Endothelial cell of umbilical vein (primary cell): ENCODE measurements at regions not wholly inside any gene's neighbourhood (a gene's known extent, or its start where the extent isn't known, plus 50 kb on each side); places are given as distances from the start of the nearest gene placed in this dataset.

Experiments used
- BruUV-seq: library from RNA; stranded (reverse); fragments of 400-500 nt; replicated peaks from 2 replicates; lab custom pipeline; 2021; lab: Mats Ljungman, UMichigan
- CTCF ChIA-PET: fragments of 300-600, 350-600 bp; sonication (Branson Sonifier 250); formaldehyde crosslinking; loops from one replicate; lab custom pipeline; 2021; ENCODE audit warnings: antibody characterized with exemption, inconsistent platforms; lab: Charles Lee
- POLR2A ChIA-PET: fragments of 300-600, 350-600 bp; sonication (Branson Sonifier 250); formaldehyde crosslinking; loops from one replicate; lab custom pipeline; 2021; ENCODE audit warnings: antibody characterized with exemption, inconsistent platforms; lab: Charles Lee
- DNase-seq: peaks from one replicate; pipeline ENCODE4 v3.0.0-alpha.2; 2011; ENCODE audit warnings: low read depth, low spot score
- FAIRE-seq: peaks from 2 replicates; lab custom pipeline; 2011; peaks lifted over from hg19 to GRCh38; lab: Jason Lieb, UNC
- H2AFZ ChIP-seq: 2 replicates; pipeline ENCODE4 v1.6.0; 2012; ENCODE audit warnings: low read depth, low read length, control low read depth, inconsistent platforms
- H3K27ac ChIP-seq: 2 replicates; pipeline ENCODE4 v1.5.1; 2011; ENCODE audit warnings: low read depth, mild to moderate bottlenecking, control low read depth, low read length, moderate library complexity; ENCODE audit not compliant: insufficient read depth
- H3K27me3 ChIP-seq, 2 experiments: 2 replicates each; pipeline versions ENCODE4 v1.6.0 to v1.6.1; 2011; ENCODE audit warnings: low read length in 2 of 2, mixed read lengths in 1 of 2; ENCODE audit not compliant: control insufficient read depth in 2 of 2, insufficient read depth in 2 of 2
- H3K36me3 ChIP-seq, 2 experiments: 2 replicates in 1 of 2; 3 replicates in 1 of 2; pipeline ENCODE4 v1.5.1; 2011; ENCODE audit warnings: low read length in 2 of 2, mild to moderate bottlenecking in 1 of 2, moderate library complexity in 1 of 2; ENCODE audit not compliant: control insufficient read depth in 2 of 2, insufficient read depth in 2 of 2; ENCODE audit errors: extremely low read depth in 1 of 2
- H3K4me1 ChIP-seq: 3 replicates; pipeline ENCODE4 v1.5.1; 2011; ENCODE audit warnings: mild to moderate bottlenecking, low read length; ENCODE audit not compliant: control insufficient read depth, insufficient read depth; ENCODE audit errors: extremely low read depth
- H3K4me2 ChIP-seq: 2 replicates; pipeline ENCODE4 v1.6.1; 2011; ENCODE audit warnings: low read length, control low read depth, mixed read lengths; ENCODE audit not compliant: insufficient read depth
- H3K4me3 ChIP-seq, 3 experiments: fragments of 200-600 bp in 1 of 3; sonication (generic), shearing (Covaris generic) in 1 of 3; replicated peaks in 1 of 3; 2 replicates each; pipeline ENCODE4 v1.5.1; 2011 to 2016; ENCODE audit warnings: control low read depth in 3 of 3, low read length in 3 of 3, mild to moderate bottlenecking in 2 of 3, inconsistent platforms in 1 of 3, low read depth in 1 of 3, moderate library complexity in 1 of 3; ENCODE audit not compliant: insufficient read depth in 1 of 3
- H3K79me2 ChIP-seq: 2 replicates; pipeline ENCODE4 v1.6.0; 2012; ENCODE audit warnings: low read length, inconsistent platforms; ENCODE audit not compliant: control insufficient read depth, insufficient read depth
- H3K9ac ChIP-seq: replicated peaks from 2 replicates; pipeline ENCODE3; 2011; ENCODE audit warnings: low read length, control low read depth; ENCODE audit not compliant: insufficient read depth; ENCODE audit errors: extremely low read depth
- H3K9me1 ChIP-seq: replicated peaks from 3 replicates; pipeline ENCODE4 v1.6.0; 2011; ENCODE audit warnings: mild to moderate bottlenecking, low read length; ENCODE audit not compliant: control insufficient read depth, insufficient read depth; ENCODE audit errors: extremely low read depth
- H3K9me3 ChIP-seq: replicated peaks from 2 replicates; pipeline ENCODE4 v1.5.1; 2012; ENCODE audit warnings: low read length, inconsistent platforms; ENCODE audit not compliant: control insufficient read depth, insufficient read depth
- H4K20me1 ChIP-seq: replicated peaks from 2 replicates; pipeline ENCODE3; 2011; ENCODE audit warnings: mild to moderate bottlenecking, low read length; ENCODE audit not compliant: control insufficient read depth, insufficient read depth; ENCODE audit errors: extremely low read depth
- EZH2 ChIP-seq: IDR thresholded peaks from 2 replicates; pipeline ENCODE4 v1.6.1; 2012; ENCODE audit warnings: borderline replicate concordance, low read depth, mild to moderate bottlenecking, moderate library complexity, low read length, inconsistent platforms; ENCODE audit not compliant: severe bottlenecking
- FOS ChIP-seq: IDR thresholded peaks from 2 replicates; pipeline ENCODE4 v1.6.1; 2011; ENCODE audit warnings: mild to moderate bottlenecking, low read length, moderate library complexity, borderline replicate concordance; ENCODE audit not compliant: insufficient read depth
- GATA2 ChIP-seq: IDR thresholded peaks from 2 replicates; pipeline ENCODE4 v1.7.0; 2011; ENCODE audit warnings: low read depth, mild to moderate bottlenecking, moderate library complexity, mixed read lengths, low read length; ENCODE audit not compliant: insufficient read length, insufficient read depth
- JUN ChIP-seq: IDR thresholded peaks from 2 replicates; pipeline ENCODE4 v1.6.1; 2011; ENCODE audit warnings: borderline replicate concordance, low read depth; ENCODE audit not compliant: insufficient read length, insufficient read depth
- MYC ChIP-seq: IDR thresholded peaks from one replicate; pipeline ENCODE4 v1.6.1; 2011; ENCODE audit warnings: mild to moderate bottlenecking, low read depth, low read length
- POLR2A ChIP-seq: IDR thresholded peaks from 2 replicates; pipeline ENCODE4 v1.6.1; 2012; ENCODE audit warnings: low read depth, mild to moderate bottlenecking, control low read depth, low read length
- POLR2AphosphoS5 ChIP-seq: IDR thresholded peaks from 2 replicates; pipeline ENCODE4 v1.6.1; 2012; ENCODE audit warnings: low read depth, mild to moderate bottlenecking, control low read depth, low read length, moderate library complexity; ENCODE audit not compliant: insufficient read depth
- dilution Hi-C: fragments of 300-500 bp; cut with MboI; formaldehyde crosslinking; loops from one replicate; pipeline ENCODE4 v1.15.0; 2019; ENCODE audit warnings: low sequenced_read_pairs; ENCODE audit not compliant: extremely low pct_ligation_motif_present
- intact Hi-C: fragments of 100-400 bp; cut with micrococcal nuclease; formaldehyde crosslinking; loops from one replicate; pipeline ENCODE4 v1.10.0; 2022
- TF ChIP-seq, protein P1 (sequence below): IDR thresholded peaks from 2 replicates; pipeline ENCODE4 v1.6.1; 2011; ENCODE audit not compliant: insufficient read depth, insufficient read length
- TF ChIP-seq, protein P2 (sequence below), 2 donors: IDR thresholded peaks; 1 replicate in 1 of 2; 2 replicates in 1 of 2; pipeline ENCODE4 v1.5.1; 2011; ENCODE audit warnings: low read length in 2 of 2, mild to moderate bottlenecking in 2 of 2, moderate library complexity in 2 of 2, control low read depth in 1 of 2, inconsistent platforms in 1 of 2, low read depth in 1 of 2; ENCODE audit not compliant: insufficient read depth in 1 of 2; ENCODE audit errors: extremely low read depth in 1 of 2

DNA sequence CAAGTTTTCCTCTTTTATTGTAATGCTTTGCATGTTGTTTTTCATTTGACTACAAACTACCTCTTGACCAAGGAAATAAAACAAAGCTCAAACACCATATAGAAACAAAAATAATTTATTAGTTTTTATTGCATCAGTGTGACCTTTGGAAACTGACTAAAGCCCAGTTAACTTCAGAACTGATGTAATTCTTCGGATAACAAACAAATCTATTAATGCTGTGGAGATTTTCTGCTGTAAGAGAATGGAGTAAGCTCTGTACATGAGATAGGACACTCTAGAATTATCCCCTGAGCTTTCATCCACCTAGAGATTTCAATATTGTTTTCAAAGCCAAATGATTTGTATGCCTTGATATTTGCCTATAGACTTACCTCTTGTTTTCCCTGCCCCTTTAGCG lies 154.0 kb upstream of the KCNK2 start:
- Histone ChIP-seq H3K36me3 (no peaks in the 10 kb centered on the region), H3K27me3 (no peaks in the 10 kb centered on the region), H3K9me3 (no peaks in the 10 kb centered on the region), H3K4me2 (no peak overlapping the region), H3K79me2 (no peaks in the 10 kb centered on the region), H3K9ac (no peak overlapping the region), H3K4me3 (no peak overlapping the region), H4K20me1 (no peaks in the 10 kb centered on the region), H3K4me1 (no peaks in the 10 kb centered on the region), H3K9me1 (no peaks in the 10 kb centered on the region), H2AFZ (no peak overlapping the region), H3K27ac (no peak overlapping the region)
- dilution Hi-C loops (no loop called here), intact Hi-C loops (no loop called here)
- no TSS peak for BruUV-seq
- ChIA-PET CTCF (interaction anchor here (1.0 to 1.8 kb wide), 3 partner anchors 9 to 33 kb away, joined by 3 to 7 read pairs (median 7); no protein-coding TSS in a partner anchor), POLR2A (no interaction called here)
- no peak for DNase-seq
- FAIRE-seq, result no peak
- TF ChIP-seq FOS, result no peak
- no peak for TF ChIP-seq JUN
- TF ChIP-seq, protein P1, sequence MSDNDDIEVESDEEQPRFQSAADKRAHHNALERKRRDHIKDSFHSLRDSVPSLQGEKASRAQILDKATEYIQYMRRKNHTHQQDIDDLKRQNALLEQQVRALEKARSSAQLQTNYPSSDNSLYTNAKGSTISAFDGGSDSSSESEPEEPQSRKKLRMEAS, result no peak
- no peak for TF ChIP-seq EZH2
- no peak for TF ChIP-seq POLR2AphosphoS5
- TF ChIP-seq, protein P2, sequence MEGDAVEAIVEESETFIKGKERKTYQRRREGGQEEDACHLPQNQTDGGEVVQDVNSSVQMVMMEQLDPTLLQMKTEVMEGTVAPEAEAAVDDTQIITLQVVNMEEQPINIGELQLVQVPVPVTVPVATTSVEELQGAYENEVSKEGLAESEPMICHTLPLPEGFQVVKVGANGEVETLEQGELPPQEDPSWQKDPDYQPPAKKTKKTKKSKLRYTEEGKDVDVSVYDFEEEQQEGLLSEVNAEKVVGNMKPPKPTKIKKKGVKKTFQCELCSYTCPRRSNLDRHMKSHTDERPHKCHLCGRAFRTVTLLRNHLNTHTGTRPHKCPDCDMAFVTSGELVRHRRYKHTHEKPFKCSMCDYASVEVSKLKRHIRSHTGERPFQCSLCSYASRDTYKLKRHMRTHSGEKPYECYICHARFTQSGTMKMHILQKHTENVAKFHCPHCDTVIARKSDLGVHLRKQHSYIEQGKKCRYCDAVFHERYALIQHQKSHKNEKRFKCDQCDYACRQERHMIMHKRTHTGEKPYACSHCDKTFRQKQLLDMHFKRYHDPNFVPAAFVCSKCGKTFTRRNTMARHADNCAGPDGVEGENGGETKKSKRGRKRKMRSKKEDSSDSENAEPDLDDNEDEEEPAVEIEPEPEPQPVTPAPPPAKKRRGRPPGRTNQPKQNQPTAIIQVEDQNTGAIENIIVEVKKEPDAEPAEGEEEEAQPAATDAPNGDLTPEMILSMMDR (IDR thresholded peaks at IDR 0.05; ENCODE audit: extremely low read depth in 1 of 2, insufficient read depth in 1 of 2, low read depth in 1 of 2, low read length in 2 of 2), result no peak
- no peak for TF ChIP-seq POLR2A
- no peak for TF ChIP-seq MYC
- no peak for TF ChIP-seq GATA2
